ENCODE measurements at regions not wholly inside any gene's neighbourhood (a gene's known extent, or its start where the extent isn't known, plus 50 kb on each side); places are given as distances from the start of the nearest gene placed in this dataset.
"Not testable (repeated sequence)": the region's sequence is repeated elsewhere in the genome, so short reads cannot be mapped to it uniquely, and the experiment has no call there.

DNA sequence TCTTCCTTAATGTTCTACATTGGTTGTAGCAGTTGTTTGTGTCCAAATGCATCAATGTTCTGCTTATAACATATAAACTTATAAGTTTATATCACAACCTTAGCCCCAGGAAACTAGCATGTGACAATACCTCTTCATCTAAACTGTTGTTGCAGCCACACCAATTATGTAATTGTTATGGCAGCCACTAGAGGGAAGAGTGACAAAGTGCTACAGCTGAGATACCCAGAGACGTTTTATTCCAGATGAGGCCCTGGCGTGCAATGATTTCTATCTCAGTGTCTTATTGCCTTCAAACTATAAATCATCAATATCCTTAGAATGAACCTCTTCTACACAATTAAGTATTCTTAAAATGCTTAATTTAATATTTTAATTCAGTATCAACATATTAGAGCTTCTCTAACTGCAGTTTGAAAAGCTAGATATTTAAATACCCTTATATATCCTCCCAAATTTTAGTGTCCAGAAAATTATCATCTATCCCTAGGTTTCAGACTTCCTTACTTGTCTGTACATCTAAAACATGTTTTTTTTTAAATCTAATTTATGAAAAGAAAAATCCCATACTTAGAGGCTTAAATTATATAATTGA, 171.6 kb downstream of the PCDH10 start:
- DNase-seq (ENCODE audit: low read depth) = peak; percentile 20

GRCh38 chr4:133316909-133317308, 167.8 kb downstream of the PCDH10 start:
- DNase-seq (ENCODE audit: low read depth) = peak; percentile 30

DNA sequence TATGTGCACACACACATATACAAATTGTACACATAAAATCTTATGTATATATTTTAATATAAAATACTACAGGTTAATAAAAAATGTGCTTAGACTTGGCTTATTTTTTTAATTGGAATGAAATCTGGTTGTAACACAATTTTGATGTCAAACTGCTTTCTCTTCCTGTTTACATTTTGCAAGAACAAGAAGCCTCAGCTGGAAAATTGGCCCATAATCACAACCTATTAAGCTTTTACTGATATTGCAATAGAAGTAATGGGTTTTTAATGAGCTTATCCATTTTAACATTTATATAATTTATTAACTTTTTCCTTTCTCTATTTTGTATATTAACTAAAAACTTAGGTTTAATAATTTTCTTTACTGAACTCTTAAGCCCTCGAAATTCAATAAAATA, 165.9 kb downstream of the PCDH10 start:
- no peak for DNase-seq (ENCODE audit: low read depth)

DNA sequence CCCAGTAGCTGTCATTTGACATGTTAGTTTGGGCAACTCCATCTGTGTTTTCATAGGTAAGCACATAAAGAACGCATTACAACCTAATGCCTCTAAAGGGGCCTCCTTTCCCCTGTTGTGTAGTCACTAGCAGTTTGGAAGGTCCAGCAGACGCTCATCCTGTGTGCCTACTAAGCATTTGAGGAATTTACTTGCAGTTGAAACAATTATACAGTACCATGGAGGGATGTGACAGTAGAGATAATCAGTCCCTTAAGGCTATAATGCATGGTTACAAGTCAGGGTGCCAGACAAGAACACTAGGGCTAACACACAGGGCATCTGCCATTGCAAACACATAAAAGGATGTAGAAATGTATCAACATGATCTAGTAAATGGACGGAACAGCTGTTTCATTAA, 138.3 kb downstream of the PCDH10 start:
- no peak for DNase-seq (ENCODE audit: low read depth)

- DNase-seq (ENCODE audit: low read depth) = no peak
Observed at GRCh38 chr4:133278591-133278990, 129.5 kb downstream of the PCDH10 start.

DNA sequence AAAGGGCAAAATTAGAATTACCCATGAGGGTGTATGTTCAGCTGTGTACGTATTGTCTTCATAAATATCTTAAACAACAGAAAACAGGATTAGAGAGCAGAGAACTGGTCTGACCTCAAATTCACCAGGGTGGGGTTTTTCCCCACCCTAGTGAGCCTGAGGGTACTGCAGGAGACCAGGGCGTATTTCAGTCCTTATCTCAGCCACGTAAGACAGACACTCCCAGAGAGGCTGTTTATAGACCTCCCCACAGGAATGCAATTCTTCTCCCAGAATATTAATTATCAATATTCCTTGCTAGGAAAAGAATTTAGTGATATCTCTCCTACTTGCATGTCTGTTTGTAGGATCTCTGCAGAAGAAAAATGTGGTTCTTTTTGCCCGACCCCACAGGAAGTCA, 128.8 kb downstream of the PCDH10 start:
- not testable (repeated sequence) for DNase-seq (ENCODE audit: low read depth)

- no peak for DNase-seq (ENCODE audit: low read depth)
Observed at GRCh38 chr4:133275246-133275645, 126.2 kb downstream of the PCDH10 start.

DNA sequence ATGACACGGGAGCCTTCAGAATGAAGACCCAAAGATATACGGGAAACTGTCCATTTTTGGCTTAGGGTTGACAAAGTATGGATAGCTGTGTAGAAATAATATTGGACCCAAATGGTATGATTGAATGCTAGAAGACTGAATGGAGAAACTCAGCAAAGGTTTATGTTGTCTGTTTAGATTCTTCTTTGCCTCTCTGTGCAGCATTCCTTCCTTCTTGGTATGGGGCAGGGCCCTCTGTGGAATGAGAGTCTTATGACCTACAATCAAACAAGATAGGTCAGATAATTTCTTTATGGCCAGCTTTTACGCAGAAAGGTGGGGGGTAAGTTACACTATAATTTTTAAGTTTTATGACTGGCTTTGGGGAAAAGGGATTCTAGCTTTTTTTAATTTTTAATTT, 124.3 kb downstream of the PCDH10 start:
- DNase-seq (ENCODE audit: low read depth) = no peak

DNA sequence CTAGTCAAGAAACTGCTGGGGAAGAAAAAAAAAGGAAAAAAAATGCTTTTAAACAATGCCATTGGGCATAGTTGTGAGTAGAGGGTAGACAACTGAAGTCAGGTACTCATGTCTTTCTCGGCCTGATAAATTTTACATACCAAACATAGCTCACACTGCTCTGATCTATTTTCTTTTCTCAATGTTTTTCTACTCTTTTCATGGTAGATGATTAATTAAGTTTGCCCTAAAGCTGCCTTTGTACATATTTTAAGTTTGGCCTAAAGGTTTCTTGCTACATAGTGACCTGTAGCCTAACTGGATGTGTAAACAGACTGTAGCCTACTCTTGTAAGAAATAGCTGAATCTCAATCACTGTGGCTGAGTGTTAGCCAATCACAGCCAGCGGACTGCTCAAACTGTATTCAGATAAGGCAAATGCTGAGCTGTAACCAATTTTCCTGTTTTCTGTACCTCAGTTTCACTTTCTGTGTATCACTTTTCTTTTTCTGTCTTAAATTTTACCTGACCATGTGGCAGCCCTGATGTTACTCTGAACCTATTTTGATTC, 121.0 kb downstream of the PCDH10 start:
- no peak for DNase-seq (ENCODE audit: low read depth)

GRCh38 chr4:133268205-133268604, 119.1 kb downstream of the PCDH10 start:
- no peak for DNase-seq (ENCODE audit: low read depth)

- DNase-seq (ENCODE audit: low read depth) = not testable (repeated sequence)
Observed at GRCh38 chr4:133267506-133267905, 118.4 kb downstream of the PCDH10 start.

- not testable (repeated sequence) for DNase-seq (ENCODE audit: low read depth)
Observed at GRCh38 chr4:133266966-133267365, 117.9 kb downstream of the PCDH10 start.

DNA sequence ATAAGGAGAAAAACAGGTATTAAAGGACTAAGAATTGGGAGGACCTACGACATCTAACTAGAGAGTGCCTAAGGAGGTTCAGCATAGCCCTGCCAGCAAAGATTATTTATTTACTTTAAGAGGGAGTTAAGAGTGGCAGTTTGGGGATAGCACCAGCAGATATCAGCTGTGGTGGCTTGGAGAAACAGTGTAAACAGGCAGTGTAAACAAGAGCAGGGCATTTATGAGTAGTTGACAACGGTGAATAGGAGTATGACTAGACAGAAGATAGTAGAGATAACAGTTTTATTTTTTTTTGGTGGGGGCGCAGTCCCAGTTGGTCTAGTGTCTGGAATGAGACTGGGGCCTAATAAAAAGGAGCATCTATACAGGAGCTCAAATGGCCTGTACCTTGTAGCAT, 115.2 kb downstream of the PCDH10 start:
- not testable (repeated sequence) for DNase-seq (ENCODE audit: low read depth)

DNA sequence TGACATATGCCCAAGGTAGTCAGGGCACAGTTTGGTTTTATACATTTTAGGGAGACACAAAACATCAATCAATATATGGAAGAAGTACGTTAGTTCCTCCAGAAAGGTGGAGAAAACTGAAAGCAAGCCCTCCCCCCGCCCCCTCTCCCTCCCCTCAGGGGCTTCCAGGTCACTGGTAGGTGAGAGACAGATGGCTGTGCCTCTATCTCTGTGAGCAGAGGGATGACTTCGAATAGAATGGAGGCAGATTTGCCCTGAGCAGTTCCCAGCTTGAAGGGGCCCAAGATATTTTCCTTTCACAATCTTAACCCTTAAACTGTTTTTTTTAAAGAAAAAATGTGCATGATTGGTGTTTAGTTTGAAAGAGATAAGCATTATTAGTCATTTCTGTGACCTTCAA, 114.0 kb downstream of the PCDH10 start:
- DNase-seq (ENCODE audit: low read depth) = no peak

DNA sequence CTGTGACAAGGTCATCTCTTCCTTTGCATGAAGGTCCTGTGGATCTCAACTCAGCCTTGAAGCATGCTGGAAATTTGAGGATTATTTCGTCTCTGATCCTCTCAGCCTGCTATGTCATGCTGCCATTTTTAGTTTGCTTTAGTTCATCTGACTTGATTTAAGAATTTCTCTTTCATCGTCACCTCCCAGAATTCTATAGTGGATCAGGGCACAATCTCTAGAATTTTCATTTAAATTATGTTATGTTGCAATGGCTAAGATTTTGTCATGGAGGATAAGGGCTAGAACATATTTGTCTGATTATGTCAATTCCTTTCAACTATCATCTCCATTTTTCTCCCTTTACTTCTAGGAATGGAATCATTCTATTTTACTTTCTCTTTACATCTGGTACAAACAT, 98.8 kb downstream of the PCDH10 start:
- DNase-seq (ENCODE audit: low read depth) = no peak

GRCh38 chr4:133245226-133245625, 96.1 kb downstream of the PCDH10 start:
- no peak for DNase-seq (ENCODE audit: low read depth)

All from GM04504 (cell line).